SK-N-SH (cell line): ENCODE measurements at regions not wholly inside any gene's neighbourhood (a gene's known extent, or its start where the extent isn't known, plus 50 kb on each side); places are given as distances from the start of the nearest gene placed in this dataset.

Experiments used
- CTCF ChIA-PET: fragments of 300-600, 350-600 bp; formaldehyde crosslinking; extraction: SDS; loops from one replicate; lab custom pipeline; 2021; lab: Yijun Ruan, JAX
- POLR2A ChIA-PET: fragments of 350-600 bp; sonication (Branson Sonifier 250); formaldehyde crosslinking; extraction: SDS; loops from one replicate; lab custom pipeline; 2020; ENCODE audit warnings: antibody characterized with exemption, inconsistent platforms; lab: Yijun Ruan, JAX
- DNase-seq: peaks from one replicate; pipeline ENCODE4 v3.0.0; 2012
- H2AFZ ChIP-seq: fragments of 200-600 bp; sonication (generic); 2 replicates; pipeline ENCODE4 v1.8.1; 2016; ENCODE audit warnings: antibody characterized with exemption, mild to moderate bottlenecking, low read depth
- H3F3A ChIP-seq: fragments of 200-600 bp; sonication (generic); replicated peaks from 2 replicates; pipeline ENCODE3; 2016; ENCODE audit warnings: antibody characterized with exemption, mild to moderate bottlenecking; ENCODE audit not compliant: insufficient read depth
- H3K27ac ChIP-seq, 2 experiments: fragments of 200-500 bp in 1 of 2; fragments of 200-600 bp in 1 of 2; sonication (Bioruptor generic) in 1 of 2; sonication (generic), shearing (Covaris generic) in 1 of 2; 2 replicates each; pipeline versions ENCODE4 v1.5.1 to v1.6.1; 2014 to 2016; ENCODE audit warnings: low read depth in 2 of 2, inconsistent platforms in 1 of 2, low read length in 1 of 2, mild to moderate bottlenecking in 1 of 2, mixed read lengths in 1 of 2
- H3K27me3 ChIP-seq: fragments of 200-600 bp; sonication (generic), shearing (Covaris generic); 2 replicates; pipeline ENCODE4 v1.6.1; 2016; ENCODE audit warnings: mixed run types; ENCODE audit not compliant: insufficient read depth
- H3K36me3 ChIP-seq, 2 experiments: fragments of 200-500 bp in 1 of 2; fragments of 200-600 bp in 1 of 2; sonication (Bioruptor generic) in 1 of 2; sonication (generic) in 1 of 2; replicated peaks in 1 of 2; 2 replicates each; pipeline versions ENCODE3 to v1.5.1; 2014 to 2016; ENCODE audit warnings: low read length in 1 of 2, mild to moderate bottlenecking in 1 of 2; ENCODE audit not compliant: insufficient read depth in 2 of 2, control insufficient read depth in 1 of 2
- H3K4me1 ChIP-seq, 2 experiments: fragments of 200-500 bp in 1 of 2; fragments of 200-600 bp in 1 of 2; sonication (Bioruptor generic) in 1 of 2; sonication (generic), shearing (Covaris generic) in 1 of 2; 2 replicates each; pipeline versions ENCODE4 v1.5.1 to v1.6.1; 2014 to 2016; ENCODE audit warnings: low read depth in 1 of 2, low read length in 1 of 2, mixed run types in 1 of 2; ENCODE audit not compliant: insufficient read depth in 2 of 2, control insufficient read depth in 1 of 2
- H3K4me2 ChIP-seq: fragments of 200-600 bp; sonication (generic), shearing (Covaris generic); 2 replicates; pipeline ENCODE4 v1.6.1; 2017; ENCODE audit warnings: mixed run types
- H3K4me3 ChIP-seq, 2 experiments: fragments of 200-500 bp in 1 of 2; fragments of 200-600 bp in 1 of 2; sonication (Bioruptor generic) in 1 of 2; sonication (generic), shearing (Covaris generic) in 1 of 2; 2 replicates each; pipeline versions ENCODE4 v1.5.1 to v1.8.1; 2014 to 2016; ENCODE audit warnings: low read depth in 2 of 2, inconsistent platforms in 1 of 2, low read length in 1 of 2, mild to moderate bottlenecking in 1 of 2, mixed read lengths in 1 of 2, moderate library complexity in 1 of 2
- H3K79me2 ChIP-seq: fragments of 200-600 bp; sonication (generic); 2 replicates; pipeline ENCODE4 v1.8.1; 2017; ENCODE audit warnings: mild to moderate bottlenecking; ENCODE audit not compliant: insufficient read depth
- H3K9ac ChIP-seq: fragments of 200-600 bp; sonication (generic); 2 replicates; pipeline ENCODE4 v1.6.1; 2017; ENCODE audit warnings: mixed run types
- H3K9me2 ChIP-seq: fragments of 200-600 bp; sonication (generic); 2 replicates; pipeline ENCODE4 v1.6.1; 2017; ENCODE audit warnings: mixed run types
- H3K9me3 ChIP-seq: fragments of 200-600 bp; sonication (generic); 2 replicates; pipeline ENCODE4 v1.6.1; 2017; ENCODE audit warnings: mixed run types, mild to moderate bottlenecking, moderate library complexity
- H4K20me1 ChIP-seq: fragments of 200-600 bp; sonication (generic); 2 replicates; pipeline ENCODE4 v1.6.1; 2017; ENCODE audit warnings: mild to moderate bottlenecking, mixed run types; ENCODE audit not compliant: insufficient read depth
- CHD2 ChIP-seq: fragments of 150-350 bp; IDR thresholded peaks from 2 replicates; pipeline ENCODE4 v1.6.1; 2018; ENCODE audit warnings: low read length; ENCODE audit not compliant: partially characterized antibody
- CTCF ChIP-seq: fragments of 200-600 bp; sonication (generic); IDR thresholded peaks from 2 replicates; pipeline ENCODE4 v1.6.1; 2017; ENCODE audit warnings: antibody characterized with exemption, mild to moderate bottlenecking, moderate library complexity
- EP300 ChIP-seq, 2 experiments: IDR thresholded peaks; 2 replicates each; pipeline versions ENCODE4 v1.4.0 to v1.6.1; 2012; ENCODE audit warnings: borderline replicate concordance in 1 of 2, low read depth in 1 of 2, low read length in 1 of 2
- EZH2phosphoT487 ChIP-seq: fragments of 200-600 bp; sonication (generic); IDR thresholded peaks from 2 replicates; pipeline ENCODE4 v1.6.1; 2017; ENCODE audit warnings: low read depth, mixed run types, mild to moderate bottlenecking, antibody characterized with exemption, moderate library complexity, borderline replicate concordance
- FOXM1 ChIP-seq: IDR thresholded peaks from 2 replicates; pipeline ENCODE4 v1.4.0; 2012; ENCODE audit warnings: low read depth, mild to moderate bottlenecking
- GATA2 ChIP-seq: sonication (generic); formaldehyde crosslinking; IDR thresholded peaks from 2 replicates; pipeline ENCODE4 v1.5.0; 2020; ENCODE audit warnings: mild to moderate bottlenecking, missing genetic modification reagents
- JUND ChIP-seq: IDR thresholded peaks from 2 replicates; pipeline ENCODE4 v1.4.0; 2012
- MAX ChIP-seq: IDR thresholded peaks from 2 replicates; pipeline ENCODE4 v1.4.0; 2012; ENCODE audit warnings: low read depth
- MEF2A ChIP-seq: IDR thresholded peaks from 2 replicates; pipeline ENCODE4 v1.4.0; 2012; ENCODE audit warnings: low read depth, borderline replicate concordance
- MXI1 ChIP-seq: IDR thresholded peaks from 2 replicates; pipeline ENCODE4 v1.6.1; 2012; ENCODE audit warnings: mild to moderate bottlenecking, low read depth, low read length, improper control_type of control experiment
- PBX3 ChIP-seq: IDR thresholded peaks from 2 replicates; pipeline ENCODE4; 2012
- RAD21 ChIP-seq: IDR thresholded peaks from 2 replicates; pipeline ENCODE4 v1.6.1; 2012; ENCODE audit warnings: mild to moderate bottlenecking, low read length
- RCOR1 ChIP-seq: fragments of 150-350 bp; IDR thresholded peaks from 2 replicates; pipeline ENCODE4 v1.6.1; 2017; ENCODE audit warnings: antibody characterized with exemption, low read length
- RXRA ChIP-seq: IDR thresholded peaks from 2 replicates; pipeline ENCODE4 v1.4.0; 2012; ENCODE audit warnings: low read depth, mild to moderate bottlenecking, borderline replicate concordance
- SIN3A ChIP-seq: IDR thresholded peaks from 2 replicates; pipeline ENCODE4 v1.6.1; 2012; ENCODE audit warnings: low read depth, mild to moderate bottlenecking, low read length, moderate library complexity, borderline replicate concordance
- SMC3 ChIP-seq: IDR thresholded peaks from 2 replicates; pipeline ENCODE4 v1.6.1; 2012; ENCODE audit warnings: low read depth, low read length, improper control_type of control experiment
- TAF1 ChIP-seq: IDR thresholded peaks from 2 replicates; pipeline ENCODE4 v1.6.1; 2012; ENCODE audit warnings: low read depth, mild to moderate bottlenecking, low read length, moderate library complexity, borderline replicate concordance
- TCF12 ChIP-seq: IDR thresholded peaks from 2 replicates; pipeline ENCODE4 v1.4.0; 2012
- TEAD4 ChIP-seq: IDR thresholded peaks from 2 replicates; pipeline ENCODE4 v1.4.0; 2012; ENCODE audit warnings: mild to moderate bottlenecking, borderline replicate concordance; ENCODE audit not compliant: insufficient read depth
- USF1 ChIP-seq: IDR thresholded peaks from 2 replicates; pipeline ENCODE4 v1.4.0; 2012; ENCODE audit warnings: low read depth, borderline replicate concordance
- USF2 ChIP-seq: fragments of 150-350 bp; IDR thresholded peaks from 2 replicates; pipeline ENCODE4 v1.6.1; 2017; ENCODE audit warnings: antibody characterized with exemption, low read length, low read depth, borderline replicate concordance
- WGBS: methylation state at CpG from one replicate; pipeline ENCODE4 v1.1.6; 2017; ENCODE audit warnings: low lambda C conversion rate; 5-methylcytosine and 5-hydroxymethylcytosine counted together

- Histone ChIP-seq H3F3A (no peaks in the 10 kb centered on the region), H3K4me2 (no peak overlapping the region), H3K27me3 (no peaks in the 10 kb centered on the region), H3K9me3 (no peaks in the 10 kb centered on the region), H3K4me3 (no peak overlapping the region), H2AFZ (no peak overlapping the region), H3K79me2 (no peaks in the 10 kb centered on the region), H3K9me2 (no peaks in the 10 kb centered on the region), H3K36me3 (no peaks in the 10 kb centered on the region), H4K20me1 (no peaks in the 10 kb centered on the region), H3K9ac (no peak overlapping the region), H3K4me1 (no peaks in the 10 kb centered on the region), H3K27ac (no peak overlapping the region)
- DNase-seq = no peak
- ChIA-PET POLR2A (no interaction called here), CTCF (no interaction called here)
- TF ChIP-seq PBX3 (no peak), MEF2A (no peak), TEAD4 (no peak), MAX (no peak), GATA2 (CRISPR knock-in tag) (no peak), CHD2 (no peak), TCF12 (no peak), RXRA (no peak), SIN3A (no peak), MXI1 (no peak), RAD21 (no peak), USF1 (no peak), EP300 (IDR thresholded peaks at IDR 0.05; ENCODE audit: borderline replicate concordance in 1 of 2, low read depth in 1 of 2, low read length in 1 of 2) (no peak), USF2 (no peak)
- WGBS = 0% methylated on average over 3 of the region's 3 CpGs
These were observed 504.9 kb downstream of the PPP4R3C start for GRCh38 chrX:26958261-26958660.

GRCh38 chrX:26954029-26954428 is 509.1 kb downstream of the PPP4R3C start:
- no peak overlapping the region for H3K9ac ChIP-seq
- no peak overlapping the region for H3K4me2 ChIP-seq
- POLR2A ChIA-PET = no interaction called here
- H4K20me1 ChIP-seq = no peaks in the 10 kb centered on the region
- no peaks in the 10 kb centered on the region for H3K4me1 ChIP-seq
- H3K27me3 ChIP-seq = no peaks in the 10 kb centered on the region
- no peaks in the 10 kb centered on the region for H3K9me2 ChIP-seq
- TF ChIP-seq RCOR1 = no peak
- TF ChIP-seq FOXM1 = no peak
- no peak for TF ChIP-seq TAF1
- TF ChIP-seq EZH2phosphoT487 = no peak
- no peak for TF ChIP-seq JUND
- TF ChIP-seq USF1 = no peak
- no peak for TF ChIP-seq SMC3
- TF ChIP-seq MEF2A = no peak
- TF ChIP-seq CHD2 = no peak
- no peak for TF ChIP-seq CTCF
- no peak overlapping the region for H3K27ac ChIP-seq
- no peaks in the 10 kb centered on the region for H3K36me3 ChIP-seq
- H2AFZ ChIP-seq = no peak overlapping the region
- no peaks in the 10 kb centered on the region for H3K9me3 ChIP-seq
- WGBS = 2% methylated on average over 2 of the region's 2 CpGs
- CTCF ChIA-PET = no interaction called here
- H3K79me2 ChIP-seq = no peaks in the 10 kb centered on the region
- no peak overlapping the region for H3K4me3 ChIP-seq
- H3F3A ChIP-seq = no peaks in the 10 kb centered on the region
- no peak for DNase-seq
